Endothelial cell of umbilical vein (primary cell): ENCODE measurements at regions not wholly inside any gene's neighbourhood (a gene's known extent, or its start where the extent isn't known, plus 50 kb on each side); places are given as distances from the start of the nearest gene placed in this dataset.

Experiments
- BruUV-seq: library from RNA; stranded (reverse); fragments of 400-500 nt; replicated peaks from 2 replicates; lab custom pipeline; 2021; lab: Mats Ljungman, UMichigan
- CTCF ChIA-PET: fragments of 300-600, 350-600 bp; sonication (Branson Sonifier 250); formaldehyde crosslinking; loops from one replicate; lab custom pipeline; 2021; ENCODE audit warnings: antibody characterized with exemption, inconsistent platforms; lab: Charles Lee
- POLR2A ChIA-PET: fragments of 300-600, 350-600 bp; sonication (Branson Sonifier 250); formaldehyde crosslinking; loops from one replicate; lab custom pipeline; 2021; ENCODE audit warnings: antibody characterized with exemption, inconsistent platforms; lab: Charles Lee
- DNase-seq: peaks from one replicate; pipeline ENCODE4 v3.0.0-alpha.2; 2011; ENCODE audit warnings: low read depth, low spot score
- FAIRE-seq: peaks from 2 replicates; lab custom pipeline; 2011; peaks lifted over from hg19 to GRCh38; lab: Jason Lieb, UNC
- H2AFZ ChIP-seq: 2 replicates; pipeline ENCODE4 v1.6.0; 2012; ENCODE audit warnings: low read depth, low read length, control low read depth, inconsistent platforms
- H3K27ac ChIP-seq: 2 replicates; pipeline ENCODE4 v1.5.1; 2011; ENCODE audit warnings: low read depth, mild to moderate bottlenecking, control low read depth, low read length, moderate library complexity; ENCODE audit not compliant: insufficient read depth
- H3K27me3 ChIP-seq, 2 experiments: 2 replicates each; pipeline versions ENCODE4 v1.6.0 to v1.6.1; 2011; ENCODE audit warnings: low read length in 2 of 2, mixed read lengths in 1 of 2; ENCODE audit not compliant: control insufficient read depth in 2 of 2, insufficient read depth in 2 of 2
- H3K36me3 ChIP-seq, 2 experiments: 2 replicates in 1 of 2; 3 replicates in 1 of 2; pipeline ENCODE4 v1.5.1; 2011; ENCODE audit warnings: low read length in 2 of 2, mild to moderate bottlenecking in 1 of 2, moderate library complexity in 1 of 2; ENCODE audit not compliant: control insufficient read depth in 2 of 2, insufficient read depth in 2 of 2; ENCODE audit errors: extremely low read depth in 1 of 2
- H3K4me1 ChIP-seq: 3 replicates; pipeline ENCODE4 v1.5.1; 2011; ENCODE audit warnings: mild to moderate bottlenecking, low read length; ENCODE audit not compliant: control insufficient read depth, insufficient read depth; ENCODE audit errors: extremely low read depth
- H3K4me2 ChIP-seq: 2 replicates; pipeline ENCODE4 v1.6.1; 2011; ENCODE audit warnings: low read length, control low read depth, mixed read lengths; ENCODE audit not compliant: insufficient read depth
- H3K4me3 ChIP-seq, 3 experiments: fragments of 200-600 bp in 1 of 3; sonication (generic), shearing (Covaris generic) in 1 of 3; replicated peaks in 1 of 3; 2 replicates each; pipeline ENCODE4 v1.5.1; 2011 to 2016; ENCODE audit warnings: control low read depth in 3 of 3, low read length in 3 of 3, mild to moderate bottlenecking in 2 of 3, inconsistent platforms in 1 of 3, low read depth in 1 of 3, moderate library complexity in 1 of 3; ENCODE audit not compliant: insufficient read depth in 1 of 3
- H3K79me2 ChIP-seq: 2 replicates; pipeline ENCODE4 v1.6.0; 2012; ENCODE audit warnings: low read length, inconsistent platforms; ENCODE audit not compliant: control insufficient read depth, insufficient read depth
- H3K9ac ChIP-seq: replicated peaks from 2 replicates; pipeline ENCODE3; 2011; ENCODE audit warnings: low read length, control low read depth; ENCODE audit not compliant: insufficient read depth; ENCODE audit errors: extremely low read depth
- H3K9me1 ChIP-seq: replicated peaks from 3 replicates; pipeline ENCODE4 v1.6.0; 2011; ENCODE audit warnings: mild to moderate bottlenecking, low read length; ENCODE audit not compliant: control insufficient read depth, insufficient read depth; ENCODE audit errors: extremely low read depth
- H3K9me3 ChIP-seq: replicated peaks from 2 replicates; pipeline ENCODE4 v1.5.1; 2012; ENCODE audit warnings: low read length, inconsistent platforms; ENCODE audit not compliant: control insufficient read depth, insufficient read depth
- H4K20me1 ChIP-seq: replicated peaks from 2 replicates; pipeline ENCODE3; 2011; ENCODE audit warnings: mild to moderate bottlenecking, low read length; ENCODE audit not compliant: control insufficient read depth, insufficient read depth; ENCODE audit errors: extremely low read depth
- CTCF ChIP-seq, 2 donors: IDR thresholded peaks; 1 replicate in 1 of 2; 2 replicates in 1 of 2; pipeline ENCODE4 v1.5.1; 2011; ENCODE audit warnings: low read length in 2 of 2, mild to moderate bottlenecking in 2 of 2, moderate library complexity in 2 of 2, control low read depth in 1 of 2, inconsistent platforms in 1 of 2, low read depth in 1 of 2; ENCODE audit not compliant: insufficient read depth in 1 of 2; ENCODE audit errors: extremely low read depth in 1 of 2
- FOS ChIP-seq: IDR thresholded peaks from 2 replicates; pipeline ENCODE4 v1.6.1; 2011; ENCODE audit warnings: mild to moderate bottlenecking, low read length, moderate library complexity, borderline replicate concordance; ENCODE audit not compliant: insufficient read depth
- GATA2 ChIP-seq: IDR thresholded peaks from 2 replicates; pipeline ENCODE4 v1.7.0; 2011; ENCODE audit warnings: low read depth, mild to moderate bottlenecking, moderate library complexity, mixed read lengths, low read length; ENCODE audit not compliant: insufficient read length, insufficient read depth
- JUN ChIP-seq: IDR thresholded peaks from 2 replicates; pipeline ENCODE4 v1.6.1; 2011; ENCODE audit warnings: borderline replicate concordance, low read depth; ENCODE audit not compliant: insufficient read length, insufficient read depth
- MYC ChIP-seq: IDR thresholded peaks from one replicate; pipeline ENCODE4 v1.6.1; 2011; ENCODE audit warnings: mild to moderate bottlenecking, low read depth, low read length
- POLR2A ChIP-seq: IDR thresholded peaks from 2 replicates; pipeline ENCODE4 v1.6.1; 2012; ENCODE audit warnings: low read depth, mild to moderate bottlenecking, control low read depth, low read length
- POLR2AphosphoS5 ChIP-seq: IDR thresholded peaks from 2 replicates; pipeline ENCODE4 v1.6.1; 2012; ENCODE audit warnings: low read depth, mild to moderate bottlenecking, control low read depth, low read length, moderate library complexity; ENCODE audit not compliant: insufficient read depth
- dilution Hi-C: fragments of 300-500 bp; cut with MboI; formaldehyde crosslinking; loops from one replicate; pipeline ENCODE4 v1.15.0; 2019; ENCODE audit warnings: low sequenced_read_pairs; ENCODE audit not compliant: extremely low pct_ligation_motif_present
- intact Hi-C: fragments of 100-400 bp; cut with micrococcal nuclease; formaldehyde crosslinking; loops from one replicate; pipeline ENCODE4 v1.10.0; 2022

DNA sequence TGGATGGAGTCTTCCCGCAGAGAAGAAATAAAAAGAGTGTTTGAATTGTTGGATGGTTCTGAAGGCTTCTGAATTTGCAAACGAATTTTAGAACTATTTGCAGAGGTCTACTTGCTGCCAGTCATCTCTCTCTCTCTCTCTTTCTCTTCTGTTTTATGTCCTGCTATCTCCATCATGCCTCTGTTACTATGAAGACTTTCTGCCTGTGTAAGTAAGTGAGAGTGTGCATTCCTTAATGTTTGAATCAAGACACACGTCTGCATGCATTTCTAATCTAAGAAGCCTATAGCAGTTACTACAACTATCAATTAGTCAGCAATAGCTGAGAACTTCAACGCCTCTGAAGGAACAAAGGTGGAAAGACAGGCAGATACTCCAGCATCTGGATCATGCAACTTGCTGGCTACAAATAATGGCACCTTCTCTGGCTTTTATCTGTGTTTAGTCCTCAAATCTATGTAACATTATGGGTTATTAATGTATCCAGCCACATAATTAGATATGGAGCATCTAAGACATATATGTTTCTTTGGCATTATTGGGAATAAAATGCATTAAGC lies 191.5 kb upstream of the BLID start:
- no peak for DNase-seq
- Histone ChIP-seq H3K79me2 (no peaks in the 10 kb centered on the region), H3K9me3 (no peaks in the 10 kb centered on the region), H3K9ac (no peak overlapping the region), H2AFZ (no peak overlapping the region), H3K36me3 (no peaks in the 10 kb centered on the region), H3K27me3 (peaks cover 6 to 9% of the 10 kb centered on the region in 2 experiments), H3K27ac (no peak overlapping the region), H3K4me2 (no peak overlapping the region), H3K4me1 (no peaks in the 10 kb centered on the region), H4K20me1 (no peaks in the 10 kb centered on the region), H3K9me1 (no peaks in the 10 kb centered on the region), H3K4me3 (no peak overlapping the region)
- no peak for FAIRE-seq
- CTCF ChIA-PET: interaction anchor here (1.6 kb wide), 1 partner anchor 24 kb away, joined by 3 read pairs; no protein-coding TSS in a partner anchor
- intact Hi-C loops: no loop called here
- POLR2A ChIA-PET: no interaction called here
- TF ChIP-seq POLR2AphosphoS5: no peak
- no peak for TF ChIP-seq POLR2A
- TF ChIP-seq GATA2: no peak
- no peak for TF ChIP-seq MYC
- TF ChIP-seq CTCF (IDR thresholded peaks at IDR 0.05; ENCODE audit: extremely low read depth in 1 of 2, insufficient read depth in 1 of 2, low read depth in 1 of 2, low read length in 2 of 2): no peak
- TF ChIP-seq FOS: no peak
- no peak for TF ChIP-seq JUN
- BruUV-seq: no TSS peak
- dilution Hi-C loops: no loop called here
